ENCODE measurements at regions not wholly inside any gene's neighbourhood (a gene's known extent, or its start where the extent isn't known, plus 50 kb on each side); places are given as distances from the start of the nearest gene placed in this dataset.

DNA sequence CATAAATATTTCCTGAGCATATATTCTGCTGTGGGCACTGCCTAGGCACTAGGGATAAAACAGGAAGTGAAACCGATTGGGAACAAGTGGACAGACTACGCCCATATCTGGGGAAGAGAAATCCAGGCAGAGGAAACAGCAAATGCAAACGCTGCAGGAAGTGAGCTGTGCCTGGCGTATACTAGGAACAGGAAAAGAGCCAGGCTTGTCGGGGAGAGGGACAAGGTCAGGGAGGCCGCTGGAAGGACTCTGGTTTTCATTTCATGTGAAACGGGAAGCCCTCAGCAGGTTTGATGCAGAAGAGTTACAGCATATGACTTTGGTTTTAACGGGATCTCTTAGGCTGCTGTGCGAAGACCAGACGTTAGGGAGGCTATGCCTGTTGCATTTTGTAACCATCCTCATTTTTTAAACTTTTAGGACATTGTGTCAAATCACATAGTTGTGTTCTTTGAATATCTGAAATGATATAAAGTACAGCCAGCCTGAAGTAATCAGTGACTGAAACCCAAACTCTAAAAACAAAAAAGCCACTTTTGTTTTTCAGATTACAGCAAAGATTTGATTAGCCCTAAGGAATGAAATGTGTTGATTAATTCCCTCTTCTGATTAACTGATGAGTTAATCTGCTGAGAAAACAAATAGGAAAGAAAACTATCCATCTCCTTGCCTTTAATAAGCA lies 110.2 kb upstream of the PIEZO2 start:
- DNase-seq = no peak

- no peak for DNase-seq
Observed at GRCh38 chr18:11258039-11258610, 108.8 kb upstream of the PIEZO2 start.

DNA sequence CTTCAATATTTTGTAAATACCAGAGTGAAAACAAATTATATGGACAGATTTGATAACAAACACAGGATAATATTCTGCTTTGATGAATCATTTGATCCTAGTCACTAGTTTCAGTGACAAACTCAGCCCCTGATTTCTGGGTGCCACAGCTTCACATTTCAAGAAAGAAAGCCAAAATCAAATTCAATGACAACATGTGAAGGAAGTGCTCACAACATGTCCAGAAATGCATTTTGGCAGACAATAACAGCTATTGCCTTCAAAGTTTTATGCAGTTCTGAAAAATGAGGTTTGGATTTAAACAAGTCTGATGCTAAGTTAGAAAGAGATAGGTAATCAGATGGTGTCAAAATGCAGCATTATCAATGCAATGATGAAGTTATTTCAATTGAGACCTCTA lies 106.9 kb upstream of the PIEZO2 start:
- no peak for DNase-seq

GRCh38 chr18:11251891-11252270 lies 102.5 kb upstream of the PIEZO2 start:
- DNase-seq = no peak

DNA sequence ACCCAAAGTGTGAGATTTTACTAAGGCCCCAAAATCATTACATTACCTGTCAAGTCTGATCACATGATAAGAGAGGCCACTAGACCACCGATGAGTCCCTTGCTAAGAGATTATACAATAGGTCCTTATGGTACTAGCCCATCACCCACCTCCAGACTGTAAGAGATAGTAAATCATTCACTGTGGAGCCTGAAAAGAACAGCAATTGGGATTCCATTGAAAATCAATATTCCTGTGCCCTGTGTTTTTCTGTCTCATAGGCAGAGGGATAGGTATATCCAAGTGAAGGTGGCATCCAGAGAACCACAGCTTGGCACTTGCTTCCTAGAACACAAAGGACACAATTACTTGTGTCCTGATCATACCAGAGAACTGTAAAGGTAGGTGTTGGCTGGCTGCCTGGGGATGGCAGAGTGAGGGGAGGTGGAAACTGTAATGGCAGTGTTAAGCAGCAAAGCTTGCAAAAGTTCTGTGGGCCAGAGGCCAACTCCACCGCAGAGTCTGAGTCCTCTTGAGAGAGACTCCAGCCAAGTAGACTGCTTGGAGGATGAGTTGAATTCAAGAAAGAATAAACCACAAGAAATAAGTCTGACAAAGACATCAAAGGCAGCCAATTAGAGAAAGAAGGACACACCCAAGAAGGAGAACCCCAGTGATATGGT lies 102.0 kb upstream of the PIEZO2 start:
- DNase-seq = no peak

DNA sequence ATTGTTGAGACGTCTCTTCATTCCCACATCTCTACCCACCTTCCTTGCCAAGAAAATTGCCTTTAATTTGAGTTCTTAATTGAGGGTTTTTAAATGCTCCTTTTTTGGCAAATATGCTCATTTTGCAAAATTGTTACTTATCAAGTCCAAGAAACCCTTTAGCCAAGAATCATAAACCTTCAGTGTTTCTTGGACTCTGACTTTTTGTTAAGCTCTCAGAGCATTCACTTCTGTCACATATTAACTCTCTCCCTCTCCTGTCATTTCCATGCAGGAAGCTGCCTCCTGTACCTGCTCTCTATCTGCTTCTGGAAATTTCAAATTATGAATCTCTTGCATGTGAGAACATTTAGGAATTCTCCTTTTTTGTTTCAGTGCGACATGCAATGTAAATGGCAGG lies 100.0 kb upstream of the PIEZO2 start:
- DNase-seq = no peak

- DNase-seq = no peak
Observed at GRCh38 chr18:11247381-11247970, 98.1 kb upstream of the PIEZO2 start.

GRCh38 chr18:11246495-11247300 lies 97.3 kb upstream of the PIEZO2 start:
- DNase-seq = no peak

DNA sequence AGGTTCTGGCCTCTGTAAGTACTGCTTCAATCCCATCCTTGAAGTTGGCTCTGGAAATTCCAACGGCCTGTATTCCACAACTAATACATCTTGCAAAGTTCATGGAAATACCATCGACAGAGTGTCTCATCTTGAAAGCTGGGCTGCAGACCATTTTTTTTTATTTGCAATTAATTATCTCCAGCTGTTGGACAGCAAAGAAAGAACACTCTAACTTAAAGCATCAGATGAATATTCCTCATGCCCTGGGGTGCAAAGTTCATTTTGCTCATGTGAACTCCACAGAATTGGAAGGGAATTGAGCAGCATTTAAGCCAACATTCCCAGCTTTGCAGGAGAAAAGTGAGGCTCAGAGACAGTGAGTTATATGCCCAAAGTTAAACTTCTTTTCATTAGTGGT lies 96.5 kb upstream of the PIEZO2 start:
- DNase-seq = no peak

DNA sequence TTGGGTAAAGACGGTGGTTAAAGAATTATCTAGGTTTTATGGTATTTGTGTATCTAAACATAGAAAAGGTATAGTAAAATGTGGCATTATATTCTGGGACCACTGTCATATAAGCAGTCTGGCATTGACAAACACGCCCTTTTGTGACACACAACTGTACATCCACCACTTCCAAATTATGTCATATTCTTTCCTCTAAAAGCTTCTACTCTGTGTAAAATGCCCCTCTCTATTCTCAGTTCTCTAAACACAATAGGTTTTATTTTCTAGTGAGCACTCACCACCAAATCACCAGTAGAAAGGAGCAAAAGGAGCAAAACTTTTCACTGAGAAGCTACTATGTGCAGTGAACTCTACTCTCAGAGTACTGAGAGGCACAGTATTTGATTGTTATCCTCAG lies 88.1 kb upstream of the PIEZO2 start:
- no peak for DNase-seq

DNA sequence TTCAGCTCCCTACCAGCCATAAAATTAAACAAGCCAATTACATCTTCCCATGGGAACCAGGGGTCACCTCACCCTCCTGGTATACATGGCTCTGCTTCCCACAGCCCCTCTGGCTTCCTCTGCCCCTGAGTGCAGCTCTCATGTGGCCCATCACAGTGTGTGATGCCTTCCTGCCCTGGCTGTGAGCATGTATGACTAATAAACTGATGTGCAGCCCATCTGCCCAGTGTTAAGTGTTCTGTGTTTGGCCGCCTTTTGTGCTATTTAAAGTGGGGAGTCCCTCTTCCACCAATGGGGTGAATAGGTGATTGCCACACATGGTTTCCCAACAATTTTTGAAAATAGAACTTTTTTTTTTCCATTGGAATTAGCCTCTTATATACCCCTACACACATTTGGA lies 87.7 kb upstream of the PIEZO2 start:
- no peak for DNase-seq

- no peak for DNase-seq
Observed at GRCh38 chr18:11224153-11224552, 74.8 kb upstream of the PIEZO2 start.

DNA sequence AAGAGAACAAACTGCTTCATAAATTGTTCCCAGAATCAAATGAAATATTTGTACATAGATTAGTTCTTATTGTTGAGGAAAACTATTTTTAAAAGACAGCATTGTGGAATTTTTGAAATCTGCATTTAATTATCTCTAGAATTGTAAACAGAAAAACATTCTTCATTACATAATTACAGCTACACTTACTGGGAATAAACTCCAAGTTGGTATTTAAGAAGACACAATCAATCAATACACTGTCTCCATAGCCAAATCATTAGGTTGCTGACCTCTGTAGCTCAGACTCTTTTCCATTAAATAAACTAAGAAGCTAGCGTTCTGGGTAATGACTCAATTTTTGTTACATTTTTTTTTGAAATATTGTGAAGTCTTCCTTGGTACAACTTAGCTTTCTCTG lies 70.2 kb upstream of the PIEZO2 start:
- no peak for DNase-seq

DNA sequence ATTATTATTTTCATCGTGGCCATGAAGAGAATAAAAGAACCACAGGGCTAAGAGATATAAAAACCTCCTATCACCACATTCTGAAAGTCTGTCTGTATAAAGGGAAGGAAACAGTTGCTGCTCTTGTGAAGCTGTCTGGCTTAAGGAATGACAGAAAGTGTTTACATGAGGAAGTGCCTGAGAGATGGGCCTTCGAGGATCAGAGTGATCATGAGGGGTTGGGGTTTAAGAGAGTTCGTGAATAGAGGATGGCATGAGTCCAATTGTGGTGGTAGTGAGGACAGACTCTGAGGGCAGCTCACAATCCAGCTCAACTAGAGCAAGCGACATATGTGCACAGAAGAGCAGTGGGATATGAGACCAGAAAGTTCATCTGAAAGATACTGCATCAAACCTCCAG lies 65.8 kb upstream of the PIEZO2 start:
- no peak for DNase-seq

DNA sequence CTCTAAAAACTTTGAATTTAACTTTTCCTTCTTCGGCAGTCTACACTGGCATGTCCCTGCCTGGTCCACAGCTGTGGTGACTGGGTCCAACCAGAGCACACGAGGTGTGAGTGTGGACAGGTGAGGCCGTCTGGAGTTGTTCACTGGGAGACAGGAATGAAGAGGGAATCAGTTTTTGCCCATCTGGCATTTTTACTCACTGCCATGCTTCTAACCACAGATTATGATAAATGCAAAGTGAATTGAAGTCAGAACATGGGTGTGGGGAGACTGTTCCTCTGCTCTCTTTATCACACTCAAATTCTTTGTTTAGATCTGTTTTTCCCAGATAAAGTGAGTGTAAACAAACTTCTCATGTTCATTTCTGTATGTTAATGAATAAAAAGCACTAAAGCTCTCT lies 54.7 kb upstream of the PIEZO2 start:
- no peak for DNase-seq

DNA sequence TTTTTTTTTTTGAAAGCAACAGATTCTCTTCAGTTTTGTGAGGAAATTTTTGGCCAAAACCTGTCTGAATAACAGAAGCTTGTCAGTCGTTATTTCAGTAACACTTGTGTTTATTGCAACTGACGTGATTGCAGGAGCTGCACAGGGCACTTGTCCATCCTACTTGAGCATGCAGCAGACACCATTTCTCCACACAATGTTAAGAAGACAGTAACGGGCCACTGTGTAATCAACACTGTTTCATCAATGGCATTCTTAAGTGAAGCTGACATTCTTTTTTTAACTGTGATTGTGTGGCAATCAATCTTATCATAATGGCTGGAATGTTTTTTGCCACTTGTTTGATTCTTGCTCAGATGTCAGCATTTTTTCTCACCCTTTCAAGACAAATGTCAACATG lies 50.1 kb upstream of the PIEZO2 start:
- no peak for DNase-seq
